Ishikawa (cell line): ENCODE measurements at regions not wholly inside any gene's neighbourhood (a gene's known extent, or its start where the extent isn't known, plus 50 kb on each side); places are given as distances from the start of the nearest gene placed in this dataset.

Experiments
- CEBPB ChIP-seq: IDR thresholded peaks from 2 replicates; pipeline ENCODE4 v1.6.1; 2012
- CREB1 ChIP-seq: IDR thresholded peaks from 2 replicates; pipeline ENCODE4 v1.6.1; 2012; ENCODE audit warnings: low read depth
- EGR1 ChIP-seq: IDR thresholded peaks from 2 replicates; pipeline ENCODE4 v1.6.1; 2012
- EP300 ChIP-seq: IDR thresholded peaks from 2 replicates; pipeline ENCODE4 v1.6.1; 2012; ENCODE audit warnings: borderline replicate concordance
- FOXM1 ChIP-seq: IDR thresholded peaks from 2 replicates; pipeline ENCODE4 v1.6.1; 2012; ENCODE audit warnings: low read depth, borderline replicate concordance
- NFIC ChIP-seq: IDR thresholded peaks from 2 replicates; pipeline ENCODE4 v1.6.1; 2012
- RAD21 ChIP-seq: IDR thresholded peaks from 2 replicates; pipeline ENCODE4 v1.6.1; 2012; ENCODE audit warnings: low read depth
- TAF1 ChIP-seq: IDR thresholded peaks from 2 replicates; pipeline ENCODE4 v1.6.1; 2012; ENCODE audit warnings: low read depth, mild to moderate bottlenecking
- TCF12 ChIP-seq: IDR thresholded peaks from 2 replicates; pipeline ENCODE4 v1.6.1; 2012; ENCODE audit warnings: low read depth
- TEAD4 ChIP-seq: IDR thresholded peaks from 2 replicates; pipeline ENCODE4 v1.6.1; 2012
- YY1 ChIP-seq: IDR thresholded peaks from 2 replicates; pipeline ENCODE4 v1.6.1; 2012; ENCODE audit warnings: low read depth
- ZBTB7A ChIP-seq: IDR thresholded peaks from 2 replicates; pipeline ENCODE4 v1.6.1; 2012; ENCODE audit warnings: low read depth
- TF ChIP-seq, protein P1 (sequence below): IDR thresholded peaks from 2 replicates; pipeline ENCODE4 v1.6.1; 2012; ENCODE audit warnings: low read depth, mild to moderate bottlenecking
- TF ChIP-seq, protein P2 (sequence below): IDR thresholded peaks from 2 replicates; pipeline ENCODE4 v1.6.1; 2012
- TF ChIP-seq, protein P3 (sequence below): IDR thresholded peaks from 2 replicates; pipeline ENCODE4 v1.6.1; 2012

DNA sequence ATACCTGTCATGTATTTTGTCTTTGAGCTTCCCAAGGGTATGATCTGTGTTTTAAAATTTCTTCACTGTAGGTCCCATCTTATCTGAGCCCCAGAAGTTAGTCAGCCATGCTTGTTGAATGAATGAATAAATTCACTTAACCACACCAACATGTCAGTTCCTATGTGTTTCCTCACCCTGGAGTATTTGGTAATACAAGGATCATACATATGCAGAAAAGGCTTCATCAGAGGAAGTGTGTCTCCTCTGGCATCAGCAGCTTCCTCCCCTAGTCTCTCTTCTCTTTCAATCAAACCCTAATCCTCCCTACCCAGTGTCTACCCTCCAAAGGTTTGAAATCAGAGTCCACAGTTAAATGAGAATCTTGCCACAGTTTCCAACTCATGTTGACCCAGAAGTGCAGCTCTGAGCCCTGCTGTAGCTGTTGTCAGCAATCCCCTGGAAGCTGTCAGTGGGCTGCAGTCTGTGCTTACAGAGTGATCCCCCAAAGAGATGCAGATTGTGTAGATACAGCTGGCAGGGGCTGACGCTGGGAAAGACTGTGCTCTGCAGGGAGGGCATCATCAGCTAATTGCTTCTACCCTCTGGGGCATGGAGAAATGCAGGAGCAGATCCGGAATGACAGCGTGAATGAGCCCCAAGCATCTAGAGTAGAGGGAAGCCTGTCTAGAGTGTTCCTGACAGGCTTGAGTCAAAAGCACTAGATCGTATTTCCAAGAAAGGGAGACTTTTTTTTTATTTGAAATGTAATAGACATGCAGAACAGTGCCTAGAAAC is 105.0 kb upstream of the WDR11 start:
- TF ChIP-seq TEAD4 = no peak
- no peak for TF ChIP-seq NFIC
- TF ChIP-seq YY1 = no peak
- no peak for TF ChIP-seq EP300
- TF ChIP-seq CREB1 = no peak
- no peak for TF ChIP-seq ZBTB7A
- TF ChIP-seq FOXM1 = no peak
- no peak for TF ChIP-seq TCF12
- TF ChIP-seq, protein P1, sequence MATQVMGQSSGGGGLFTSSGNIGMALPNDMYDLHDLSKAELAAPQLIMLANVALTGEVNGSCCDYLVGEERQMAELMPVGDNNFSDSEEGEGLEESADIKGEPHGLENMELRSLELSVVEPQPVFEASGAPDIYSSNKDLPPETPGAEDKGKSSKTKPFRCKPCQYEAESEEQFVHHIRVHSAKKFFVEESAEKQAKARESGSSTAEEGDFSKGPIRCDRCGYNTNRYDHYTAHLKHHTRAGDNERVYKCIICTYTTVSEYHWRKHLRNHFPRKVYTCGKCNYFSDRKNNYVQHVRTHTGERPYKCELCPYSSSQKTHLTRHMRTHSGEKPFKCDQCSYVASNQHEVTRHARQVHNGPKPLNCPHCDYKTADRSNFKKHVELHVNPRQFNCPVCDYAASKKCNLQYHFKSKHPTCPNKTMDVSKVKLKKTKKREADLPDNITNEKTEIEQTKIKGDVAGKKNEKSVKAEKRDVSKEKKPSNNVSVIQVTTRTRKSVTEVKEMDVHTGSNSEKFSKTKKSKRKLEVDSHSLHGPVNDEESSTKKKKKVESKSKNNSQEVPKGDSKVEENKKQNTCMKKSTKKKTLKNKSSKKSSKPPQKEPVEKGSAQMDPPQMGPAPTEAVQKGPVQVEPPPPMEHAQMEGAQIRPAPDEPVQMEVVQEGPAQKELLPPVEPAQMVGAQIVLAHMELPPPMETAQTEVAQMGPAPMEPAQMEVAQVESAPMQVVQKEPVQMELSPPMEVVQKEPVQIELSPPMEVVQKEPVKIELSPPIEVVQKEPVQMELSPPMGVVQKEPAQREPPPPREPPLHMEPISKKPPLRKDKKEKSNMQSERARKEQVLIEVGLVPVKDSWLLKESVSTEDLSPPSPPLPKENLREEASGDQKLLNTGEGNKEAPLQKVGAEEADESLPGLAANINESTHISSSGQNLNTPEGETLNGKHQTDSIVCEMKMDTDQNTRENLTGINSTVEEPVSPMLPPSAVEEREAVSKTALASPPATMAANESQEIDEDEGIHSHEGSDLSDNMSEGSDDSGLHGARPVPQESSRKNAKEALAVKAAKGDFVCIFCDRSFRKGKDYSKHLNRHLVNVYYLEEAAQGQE = no peak
- TF ChIP-seq TAF1 = no peak
- TF ChIP-seq, protein P2, sequence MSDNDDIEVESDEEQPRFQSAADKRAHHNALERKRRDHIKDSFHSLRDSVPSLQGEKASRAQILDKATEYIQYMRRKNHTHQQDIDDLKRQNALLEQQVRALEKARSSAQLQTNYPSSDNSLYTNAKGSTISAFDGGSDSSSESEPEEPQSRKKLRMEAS = no peak

DNA sequence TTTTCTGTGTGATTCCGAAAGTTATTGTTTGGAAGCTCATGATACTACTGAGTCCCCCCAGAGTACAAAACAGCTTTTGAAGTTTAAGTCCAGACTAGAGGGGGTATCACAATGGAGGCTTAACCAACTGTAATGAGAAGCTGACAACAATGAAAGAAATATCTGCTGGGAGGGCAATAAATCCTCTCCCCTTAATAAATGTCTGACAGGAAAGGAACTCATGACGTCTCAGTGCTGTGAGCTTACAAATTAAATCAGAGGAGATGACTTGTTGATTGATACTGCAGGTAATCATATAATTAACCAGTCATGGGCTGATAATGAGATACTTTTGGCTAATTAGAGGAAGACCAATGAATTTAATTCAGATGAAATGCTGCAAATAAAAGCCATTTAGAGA is 102.6 kb upstream of the WDR11 start:
- TF ChIP-seq TEAD4 (no peak), EGR1 (no peak), CREB1 (no peak), FOXM1 (no peak), NFIC (no peak), RAD21 (no peak), EP300 (no peak)
- TF ChIP-seq, protein P1 = no peak
- TF ChIP-seq, protein P2 = no peak
- TF ChIP-seq, protein P3, sequence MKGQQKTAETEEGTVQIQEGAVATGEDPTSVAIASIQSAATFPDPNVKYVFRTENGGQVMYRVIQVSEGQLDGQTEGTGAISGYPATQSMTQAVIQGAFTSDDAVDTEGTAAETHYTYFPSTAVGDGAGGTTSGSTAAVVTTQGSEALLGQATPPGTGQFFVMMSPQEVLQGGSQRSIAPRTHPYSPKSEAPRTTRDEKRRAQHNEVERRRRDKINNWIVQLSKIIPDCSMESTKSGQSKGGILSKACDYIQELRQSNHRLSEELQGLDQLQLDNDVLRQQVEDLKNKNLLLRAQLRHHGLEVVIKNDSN = no peak

DNA sequence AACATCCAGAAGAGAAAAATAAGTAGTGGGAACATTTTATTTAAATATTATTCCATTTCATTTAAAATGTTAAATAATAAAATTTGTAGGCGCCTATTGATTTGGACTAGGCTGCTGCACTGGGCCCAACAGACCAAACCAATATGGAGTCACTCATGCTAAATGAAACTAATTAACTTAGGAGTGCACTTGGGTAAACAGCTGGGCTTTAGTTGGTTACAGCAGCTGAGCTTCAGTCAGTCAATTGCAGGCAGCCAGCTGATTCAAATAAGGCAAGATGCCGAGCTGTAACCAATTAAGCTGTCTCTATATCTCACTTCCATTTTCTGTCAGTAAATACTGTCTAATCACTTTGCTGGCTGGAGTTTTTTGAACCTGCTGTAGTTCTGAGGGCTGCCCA is 102.1 kb upstream of the WDR11 start:
- TF ChIP-seq YY1 (no peak), ZBTB7A (no peak), NFIC (no peak), TAF1 (no peak), TCF12 (no peak), CREB1 (no peak), CEBPB (no peak), EGR1 (no peak), TEAD4 (no peak), RAD21 (no peak), EP300 (no peak), FOXM1 (no peak)
- TF ChIP-seq, protein P2 = no peak
- TF ChIP-seq, protein P1 = no peak
- TF ChIP-seq, protein P3 = no peak

DNA sequence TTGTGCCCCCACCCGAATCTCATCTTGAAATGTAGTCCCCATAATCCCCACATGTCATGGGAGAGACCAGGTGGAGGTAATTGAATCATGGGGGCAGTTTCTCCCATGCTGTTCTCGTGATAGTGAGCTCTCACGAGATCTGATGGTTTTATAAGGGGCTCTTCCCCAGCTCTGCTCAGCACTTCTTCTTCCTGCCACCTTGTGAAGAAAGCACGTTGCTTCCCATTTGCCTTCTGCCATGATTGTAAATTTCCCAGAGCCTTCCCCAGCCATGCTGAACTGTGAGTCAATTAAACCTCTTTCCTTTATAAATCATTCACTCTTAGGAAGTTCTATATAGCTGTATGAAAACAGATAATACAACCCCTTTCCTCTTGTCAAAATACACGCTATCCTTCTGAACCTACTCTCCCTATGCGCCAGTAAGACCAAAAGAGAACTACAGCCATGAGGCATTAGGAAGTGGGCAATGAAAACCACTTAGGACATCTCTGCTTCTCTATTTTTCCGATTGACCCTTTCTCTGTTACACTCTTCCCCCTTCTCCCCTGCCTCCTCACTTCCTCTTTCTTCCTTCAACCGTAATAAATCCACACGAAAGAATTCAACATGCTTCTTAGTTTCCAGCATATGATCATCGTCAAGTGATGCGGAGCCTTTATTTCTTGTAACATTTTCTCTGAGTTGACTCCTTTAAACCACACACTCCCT is 101.2 kb upstream of the WDR11 start:
- TF ChIP-seq TCF12 (no peak), CEBPB (no peak), RAD21 (no peak), FOXM1 (no peak), CREB1 (no peak), TEAD4 (no peak), ZBTB7A (no peak), YY1 (no peak)
- TF ChIP-seq, protein P3 = no peak
- TF ChIP-seq, protein P2 = no peak
- TF ChIP-seq, protein P1 = no peak
